Vagina (tissue), 2 donors: ENCODE measurements at regions not wholly inside any gene's neighbourhood (a gene's known extent, or its start where the extent isn't known, plus 50 kb on each side); places are given as distances from the start of the nearest gene placed in this dataset.

ENCODE experiments used
- DNase-seq, 2 donors: peaks; one replicate each; pipeline ENCODE4 v3.0.0-alpha.2; 2017; ENCODE audit errors: extremely low spot score in 2 of 2
- H3K27ac ChIP-seq: fragments of 200-600 bp; sonication (generic); one replicate; pipeline ENCODE4 v1.5.1; 2019
- H3K27me3 ChIP-seq: fragments of 200-600 bp; sonication (generic); one replicate; pipeline ENCODE4 v1.5.1; 2019
- H3K36me3 ChIP-seq, 2 donors: fragments of 200-600 bp; sonication (generic); one replicate each; pipeline ENCODE4 v1.5.1; 2017 to 2019
- H3K4me1 ChIP-seq: fragments of 200-600 bp; sonication (generic); one replicate; pipeline ENCODE4 v1.5.1; 2019
- H3K4me3 ChIP-seq, 2 donors: fragments of 200-600 bp; sonication (generic); 1 replicate in 1 of 2; 2 replicates in 1 of 2; pipeline ENCODE4 v1.5.1; 2016 to 2019
- H3K9me3 ChIP-seq: fragments of 200-600 bp; sonication (generic); one replicate; pipeline ENCODE4 v1.5.1; 2019
- CTCF ChIP-seq, 3 experiments: fragments of 450-650 bp in 2 of 3; fragments of 200-600 bp in 1 of 3; sonication (generic) in 1 of 3; IDR thresholded peaks; one replicate each; pipeline ENCODE4 v1.5.1; 2017 to 2019; ENCODE audit warnings: antibody characterized with exemption in 3 of 3, mild to moderate bottlenecking in 2 of 3, moderate library complexity in 2 of 3
- POLR2A ChIP-seq, 2 donors: fragments of 450-650 bp; IDR thresholded peaks; one replicate each; pipeline ENCODE4 v1.6.1; 2017; ENCODE audit warnings: antibody characterized with exemption in 2 of 2, mild to moderate bottlenecking in 2 of 2, moderate library complexity in 2 of 2
- POLR2AphosphoS5 ChIP-seq, 2 donors: sonication (generic); formaldehyde crosslinking; IDR thresholded peaks; one replicate each; pipeline ENCODE4 v1.9.0; 2017; ENCODE audit warnings: antibody characterized with exemption in 2 of 2, mild to moderate bottlenecking in 2 of 2, low read depth in 1 of 2; ENCODE audit not compliant: insufficient read depth in 1 of 2
- intact Hi-C: fragments of 100-400 bp; cut with DNase I; formaldehyde crosslinking; loops from one replicate; pipeline ENCODE4 v1.15.1; 2023

- no peaks in the 10 kb centered on the region for H3K9me3 ChIP-seq
- H3K36me3 ChIP-seq: no peaks in the 10 kb centered on the region
- no peak overlapping the region for H3K27ac ChIP-seq
- H3K27me3 ChIP-seq: no peaks in the 10 kb centered on the region
- TF ChIP-seq CTCF (IDR thresholded peaks at IDR 0.05) (no peak), POLR2AphosphoS5 (IDR thresholded peaks at IDR 0.05; ENCODE audit: insufficient read depth in 1 of 2, low read depth in 1 of 2) (no peak), POLR2A (IDR thresholded peaks at IDR 0.05) (no peak)
- DNase-seq: no peak
- H3K4me3 ChIP-seq: no peak overlapping the region
- H3K4me1 ChIP-seq: no peaks in the 10 kb centered on the region
- intact Hi-C loops: no loop called here
Measured at GRCh38 chr18:39835303-39836030, 2119.6 kb upstream of the PIK3C3 start.

- no peaks in the 10 kb centered on the region for H3K9me3 ChIP-seq
- no peaks in the 10 kb centered on the region for H3K36me3 ChIP-seq
- DNase-seq: no peak
- H3K4me1 ChIP-seq: no peaks in the 10 kb centered on the region
- H3K27me3 ChIP-seq: no peaks in the 10 kb centered on the region
- intact Hi-C loops: no loop called here
- no peak overlapping the region for H3K4me3 ChIP-seq
- H3K27ac ChIP-seq: no peak overlapping the region
- TF ChIP-seq POLR2A (IDR thresholded peaks at IDR 0.05): no peak
- TF ChIP-seq CTCF (IDR thresholded peaks at IDR 0.05): no peak
- TF ChIP-seq POLR2AphosphoS5 (IDR thresholded peaks at IDR 0.05; ENCODE audit: insufficient read depth in 1 of 2, low read depth in 1 of 2): no peak
Measured at GRCh38 chr18:39834636-39835035, 2120.4 kb upstream of the PIK3C3 start.

DNA sequence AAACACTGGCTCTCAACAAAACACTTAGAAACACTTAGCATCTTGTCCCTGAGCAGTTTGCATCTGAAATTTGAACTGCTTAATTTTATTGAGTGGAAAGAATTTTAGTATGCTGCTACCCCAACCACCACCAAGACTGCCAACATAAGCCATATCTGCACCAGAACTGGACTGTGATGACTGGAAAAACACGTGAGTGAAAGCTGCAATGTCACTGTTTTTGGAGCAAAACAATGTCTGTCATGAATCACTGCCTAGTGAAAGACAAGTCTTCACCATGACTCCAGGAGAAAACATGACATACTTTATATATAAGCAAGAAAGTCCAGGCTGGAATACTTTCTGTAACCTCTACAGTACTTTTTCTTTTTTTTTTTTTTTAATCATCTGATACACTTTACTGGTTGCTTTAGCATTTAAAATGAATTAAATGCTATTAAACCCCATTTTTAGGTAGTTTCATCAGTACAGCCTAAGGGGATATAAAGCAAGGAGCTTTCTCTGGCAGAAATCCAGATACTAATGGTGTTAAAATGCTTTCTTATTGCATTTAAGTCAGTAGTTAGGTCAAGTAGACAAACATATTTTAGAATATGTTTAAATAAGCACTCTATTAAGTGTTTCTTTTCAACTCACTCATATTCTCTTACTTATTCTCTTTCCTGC is 2129.4 kb upstream of the PIK3C3 start:
- Histone ChIP-seq H3K4me3 (no peak overlapping the region), H3K4me1 (no peaks in the 10 kb centered on the region), H3K27ac (no peak overlapping the region), H3K36me3 (no peaks in the 10 kb centered on the region), H3K27me3 (no peaks in the 10 kb centered on the region), H3K9me3 (no peaks in the 10 kb centered on the region)
- DNase-seq: no peak
- intact Hi-C loops: no loop called here
- TF ChIP-seq POLR2AphosphoS5 (IDR thresholded peaks at IDR 0.05; ENCODE audit: insufficient read depth in 1 of 2, low read depth in 1 of 2) (no peak), CTCF (IDR thresholded peaks at IDR 0.05) (no peak), POLR2A (IDR thresholded peaks at IDR 0.05) (no peak)

GRCh38 chr18:39806525-39806924 is 2148.5 kb upstream of the PIK3C3 start:
- Histone ChIP-seq H3K36me3 (no peaks in the 10 kb centered on the region), H3K27me3 (no peaks in the 10 kb centered on the region), H3K27ac (no peak overlapping the region), H3K4me1 (no peaks in the 10 kb centered on the region), H3K4me3 (no peak overlapping the region), H3K9me3 (no peaks in the 10 kb centered on the region)
- intact Hi-C loops: no loop called here
- no peak for TF ChIP-seq POLR2AphosphoS5 (IDR thresholded peaks at IDR 0.05; ENCODE audit: insufficient read depth in 1 of 2, low read depth in 1 of 2)
- no peak for TF ChIP-seq CTCF (IDR thresholded peaks at IDR 0.05)
- no peak for TF ChIP-seq POLR2A (IDR thresholded peaks at IDR 0.05)
- no peak for DNase-seq

DNA sequence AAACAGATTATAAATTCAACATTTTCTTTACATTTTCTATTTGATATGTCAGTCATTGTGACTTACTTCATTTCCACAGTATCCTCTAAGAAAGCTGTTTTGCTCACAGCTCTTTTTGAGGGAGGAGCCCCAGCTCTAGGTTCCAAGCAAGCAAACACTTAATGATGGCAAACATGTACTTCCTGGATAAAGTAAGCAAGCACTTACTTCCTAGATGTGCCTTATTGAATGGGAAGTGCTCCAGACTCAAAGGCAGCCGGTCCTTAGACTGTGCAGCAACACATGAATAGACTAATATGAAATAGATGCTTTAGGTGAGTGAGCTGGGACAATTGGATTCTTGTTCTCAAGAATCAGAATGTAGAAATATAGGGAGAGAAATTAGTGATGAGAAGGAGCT is 2149.8 kb upstream of the PIK3C3 start:
- no peak for DNase-seq
- no peak overlapping the region for H3K4me3 ChIP-seq

More for the DNA sequence above, 2149.8 kb upstream of the PIK3C3 start:
- no peaks in the 10 kb centered on the region for H3K9me3 ChIP-seq
- H3K4me1 ChIP-seq: no peaks in the 10 kb centered on the region
- H3K36me3 ChIP-seq: no peaks in the 10 kb centered on the region
- H3K27ac ChIP-seq: no peak overlapping the region
- intact Hi-C loops: no loop called here
- no peaks in the 10 kb centered on the region for H3K27me3 ChIP-seq
- TF ChIP-seq POLR2A (IDR thresholded peaks at IDR 0.05) (no peak), POLR2AphosphoS5 (IDR thresholded peaks at IDR 0.05; ENCODE audit: insufficient read depth in 1 of 2, low read depth in 1 of 2) (no peak), CTCF (IDR thresholded peaks at IDR 0.05) (no peak)
